HEK293 (cell line): ENCODE measurements at regions not wholly inside any gene's neighbourhood (a gene's known extent, or its start where the extent isn't known, plus 50 kb on each side); places are given as distances from the start of the nearest gene placed in this dataset.

Experiments
- CTCF ChIA-PET: fragments of 350-600 bp; formaldehyde crosslinking; extraction: SDS; loops from one replicate; lab custom pipeline; 2021; ENCODE audit warnings: antibody characterized with exemption; lab: Yijun Ruan, JAX
- POLR2A ChIA-PET: fragments of 300-600 bp; formaldehyde crosslinking; extraction: SDS; loops from one replicate; lab custom pipeline; 2020; ENCODE audit warnings: antibody characterized with exemption, inconsistent platforms; lab: Yijun Ruan, JAX
- H3K27ac ChIP-seq: fragments of 200-500 bp; sonication (Bioruptor generic); 2 replicates; pipeline ENCODE4 v1.5.1; 2014; ENCODE audit warnings: low read depth, low read length, control low read depth, inconsistent platforms; ENCODE audit errors: extremely low read depth
- H3K36me3 ChIP-seq, 2 experiments: fragments of 200-500 bp in 1 of 2; sonication (Bioruptor generic) in 1 of 2; 1 replicate in 1 of 2; 2 replicates in 1 of 2; pipeline ENCODE4 v1.5.1; 2014 to 2017; ENCODE audit warnings: inconsistent platforms in 2 of 2, low read length in 2 of 2; ENCODE audit not compliant: control insufficient read depth in 2 of 2, insufficient read depth in 1 of 2
- H3K4me1 ChIP-seq: fragments of 200-500 bp; sonication (Bioruptor generic); 2 replicates; pipeline ENCODE4 v1.5.1; 2014; ENCODE audit warnings: mild to moderate bottlenecking, low read length, inconsistent platforms; ENCODE audit not compliant: control insufficient read depth, insufficient read depth
- H3K4me3 ChIP-seq: 2 replicates; pipeline ENCODE4 v1.5.1; 2011; ENCODE audit warnings: low read depth, mild to moderate bottlenecking, control low read depth, low read length, moderate library complexity
- H3K9me3 ChIP-seq: fragments of 200-500 bp; sonication (Bioruptor generic); 2 replicates; pipeline ENCODE4 v1.5.1; 2014; ENCODE audit warnings: low read depth, low read length, inconsistent platforms; ENCODE audit not compliant: control insufficient read depth, insufficient read depth
- SCRT2 ChIP-seq: fragments of 450-650 bp; formaldehyde crosslinking; IDR thresholded peaks from 2 replicates; pipeline ENCODE4 v1.5.1; 2016; ENCODE audit warnings: missing biosample characterization, missing genetic modification characterization
- ZNF311 ChIP-seq: fragments of 450-650 bp; formaldehyde crosslinking; IDR thresholded peaks from 2 replicates; pipeline ENCODE4 v1.5.1; 2017; ENCODE audit warnings: missing biosample characterization, missing genetic modification characterization, borderline replicate concordance

- no peaks in the 10 kb centered on the region for H3K9me3 ChIP-seq
- TF ChIP-seq SCRT2 (peak; percentile 40; the same call in 1 of the 2 replicates), ZNF311 (tag by site-specific recombination) (no peak)
- ChIA-PET CTCF (interaction anchor here (0.6 kb wide), 1 partner anchor 106 kb away, joined by 3 read pairs; no protein-coding TSS in a partner anchor), POLR2A (no interaction called here)
- no peaks in the 10 kb centered on the region for H3K4me1 ChIP-seq
- H3K27ac ChIP-seq, result no peak overlapping the region
- H3K4me3 ChIP-seq, result no peak overlapping the region
- no peaks in the 10 kb centered on the region for H3K36me3 ChIP-seq
Observed at GRCh38 chr14:65361920-65362319, 50.6 kb upstream of the FUT8 start.
